HFFc6 (cell line): ENCODE measurements at regions not wholly inside any gene's neighbourhood (a gene's known extent, or its start where the extent isn't known, plus 50 kb on each side); places are given as distances from the start of the nearest gene placed in this dataset.
A peak's percentile ranks its signal among the peaks of the same experiment; 100 is the strongest.

Source experiments
- DNase-seq: peaks from one replicate; pipeline ENCODE4 v3.0.0-alpha.2; 2018
- H3K27ac Mint-ChIP-seq: 2 replicates; pipeline ENCODE4 v1.8.0; 2020; ENCODE audit warnings: mild to moderate bottlenecking, mixed read lengths
- H3K27me3 Mint-ChIP-seq: 2 replicates; pipeline ENCODE4 v1.8.0; 2021; ENCODE audit warnings: mild to moderate bottlenecking, moderate library complexity, mixed read lengths; ENCODE audit not compliant: insufficient read depth
- H3K36me3 Mint-ChIP-seq: 2 replicates; pipeline ENCODE4 v1.8.0; 2021; ENCODE audit warnings: low read depth, mixed read lengths
- H3K4me1 Mint-ChIP-seq: 2 replicates; pipeline ENCODE4 v1.8.0; 2020; ENCODE audit warnings: low read depth, mixed read lengths
- H3K4me3 Mint-ChIP-seq: 2 replicates; pipeline ENCODE4 v1.8.0; 2020; ENCODE audit warnings: mild to moderate bottlenecking, moderate library complexity, mixed read lengths
- H3K9me3 Mint-ChIP-seq: 2 replicates; pipeline ENCODE4 v1.8.0; 2020; ENCODE audit warnings: mild to moderate bottlenecking, mixed read lengths
- TF ChIP-seq, protein P1 (sequence below): fragments of 200-600 bp; sonication (generic); IDR thresholded peaks from 2 replicates; pipeline ENCODE4 v1.5.0; 2021; ENCODE audit warnings: antibody characterized with exemption, mild to moderate bottlenecking

- peaks cover 1% of the 10 kb centered on the region for H3K27me3 Mint-ChIP-seq
- peak overlapping the region; percentile 98 for H3K27ac Mint-ChIP-seq
- no peaks in the 10 kb centered on the region for H3K9me3 Mint-ChIP-seq
- no peak for DNase-seq
- H3K36me3 Mint-ChIP-seq, result peaks cover 2% of the 10 kb centered on the region
- peak overlapping the region; percentile 23; the same call in 1 of the 2 replicates for H3K4me3 Mint-ChIP-seq
- peaks cover 77% of the 10 kb centered on the region for H3K4me1 Mint-ChIP-seq
- TF ChIP-seq, protein P1, sequence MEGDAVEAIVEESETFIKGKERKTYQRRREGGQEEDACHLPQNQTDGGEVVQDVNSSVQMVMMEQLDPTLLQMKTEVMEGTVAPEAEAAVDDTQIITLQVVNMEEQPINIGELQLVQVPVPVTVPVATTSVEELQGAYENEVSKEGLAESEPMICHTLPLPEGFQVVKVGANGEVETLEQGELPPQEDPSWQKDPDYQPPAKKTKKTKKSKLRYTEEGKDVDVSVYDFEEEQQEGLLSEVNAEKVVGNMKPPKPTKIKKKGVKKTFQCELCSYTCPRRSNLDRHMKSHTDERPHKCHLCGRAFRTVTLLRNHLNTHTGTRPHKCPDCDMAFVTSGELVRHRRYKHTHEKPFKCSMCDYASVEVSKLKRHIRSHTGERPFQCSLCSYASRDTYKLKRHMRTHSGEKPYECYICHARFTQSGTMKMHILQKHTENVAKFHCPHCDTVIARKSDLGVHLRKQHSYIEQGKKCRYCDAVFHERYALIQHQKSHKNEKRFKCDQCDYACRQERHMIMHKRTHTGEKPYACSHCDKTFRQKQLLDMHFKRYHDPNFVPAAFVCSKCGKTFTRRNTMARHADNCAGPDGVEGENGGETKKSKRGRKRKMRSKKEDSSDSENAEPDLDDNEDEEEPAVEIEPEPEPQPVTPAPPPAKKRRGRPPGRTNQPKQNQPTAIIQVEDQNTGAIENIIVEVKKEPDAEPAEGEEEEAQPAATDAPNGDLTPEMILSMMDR, result no peak
Observed at GRCh38 chr2:207260021-207260420, 94.3 kb upstream of the KLF7 start.

DNA sequence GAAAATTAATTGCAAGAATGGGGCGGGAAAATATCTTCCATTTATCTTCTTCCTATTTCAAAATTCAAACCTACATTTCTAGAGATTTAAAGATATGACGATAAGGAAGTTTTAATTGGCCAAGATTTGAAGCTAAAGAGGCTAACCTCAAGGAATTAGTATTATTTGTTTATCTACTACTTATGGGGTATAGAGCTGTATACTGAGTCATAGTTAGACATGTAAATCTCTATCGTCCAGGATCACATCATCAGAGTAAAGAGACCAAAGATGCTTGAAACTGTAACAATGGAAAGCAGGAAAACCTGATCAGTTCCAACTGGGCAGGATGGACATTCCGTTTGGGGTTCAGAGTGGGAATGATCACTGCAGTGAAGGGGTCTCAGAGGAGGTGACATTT lies 95.2 kb upstream of the KLF7 start:
- TF ChIP-seq, protein P1, result no peak
- H3K36me3 Mint-ChIP-seq, result peaks cover 5% of the 10 kb centered on the region
- H3K27me3 Mint-ChIP-seq, result peaks cover 1% of the 10 kb centered on the region
- no peaks in the 10 kb centered on the region for H3K9me3 Mint-ChIP-seq
- H3K27ac Mint-ChIP-seq, result peak overlapping the region; percentile 98
- peak; percentile 42 for DNase-seq
- peaks cover 77% of the 10 kb centered on the region for H3K4me1 Mint-ChIP-seq
- H3K4me3 Mint-ChIP-seq, result 0 out of 2 replicates have a peak overlapping the region, but pooled peaks have one; percentile 3

- H3K9me3 Mint-ChIP-seq, result no peaks in the 10 kb centered on the region
Observed at GRCh38 chr2:207264310-207264709, 98.6 kb upstream of the KLF7 start.

GRCh38 chr2:207265332-207265731 lies 99.6 kb upstream of the KLF7 start:
- no peaks in the 10 kb centered on the region for H3K9me3 Mint-ChIP-seq
- H3K27me3 Mint-ChIP-seq, result no peaks in the 10 kb centered on the region; the same call in 1 of the 2 replicates
- TF ChIP-seq, protein P1, result no peak
- H3K4me3 Mint-ChIP-seq, result no peak overlapping the region
- H3K4me1 Mint-ChIP-seq, result peaks cover 43% of the 10 kb centered on the region
- H3K27ac Mint-ChIP-seq, result no peak overlapping the region
- no peak for DNase-seq
- H3K36me3 Mint-ChIP-seq, result peaks cover 5% of the 10 kb centered on the region

More at GRCh38 chr2:207264310-207264709, 98.6 kb upstream of the KLF7 start:
- Mint-ChIP-seq H3K27me3 (no peaks in the 10 kb centered on the region; the same call in 1 of the 2 replicates), H3K4me1 (peaks cover 53% of the 10 kb centered on the region), H3K4me3 (no peak overlapping the region), H3K27ac (no peak overlapping the region), H3K36me3 (peaks cover 5% of the 10 kb centered on the region)
- no peak for DNase-seq
- TF ChIP-seq, protein P1, result no peak

- peak overlapping the region; percentile 29; the same call in 1 of the 2 replicates for H3K27ac Mint-ChIP-seq
- DNase-seq, result no peak
- H3K36me3 Mint-ChIP-seq, result peaks cover 5% of the 10 kb centered on the region
- H3K4me3 Mint-ChIP-seq, result no peak overlapping the region
- TF ChIP-seq, protein P1, result no peak
- no peaks in the 10 kb centered on the region for H3K9me3 Mint-ChIP-seq
- H3K4me1 Mint-ChIP-seq, result peaks cover 37% of the 10 kb centered on the region
- H3K27me3 Mint-ChIP-seq, result no peaks in the 10 kb centered on the region; the same call in 1 of the 2 replicates
Observed at GRCh38 chr2:207265869-207266268, 100.1 kb upstream of the KLF7 start.
